HG03521 (cell line): ENCODE measurements at regions not wholly inside any gene's neighbourhood (a gene's known extent, or its start where the extent isn't known, plus 50 kb on each side); places are given as distances from the start of the nearest gene placed in this dataset.

ENCODE experiments used
- ATAC-seq: cut with Tn5 transposase; IDR thresholded peaks from one replicate; pipeline ENCODE4 v1.9.1; 2021; ENCODE audit warnings: mild to moderate bottlenecking, moderate library complexity; ENCODE audit not compliant: unreplicated experiment

DNA sequence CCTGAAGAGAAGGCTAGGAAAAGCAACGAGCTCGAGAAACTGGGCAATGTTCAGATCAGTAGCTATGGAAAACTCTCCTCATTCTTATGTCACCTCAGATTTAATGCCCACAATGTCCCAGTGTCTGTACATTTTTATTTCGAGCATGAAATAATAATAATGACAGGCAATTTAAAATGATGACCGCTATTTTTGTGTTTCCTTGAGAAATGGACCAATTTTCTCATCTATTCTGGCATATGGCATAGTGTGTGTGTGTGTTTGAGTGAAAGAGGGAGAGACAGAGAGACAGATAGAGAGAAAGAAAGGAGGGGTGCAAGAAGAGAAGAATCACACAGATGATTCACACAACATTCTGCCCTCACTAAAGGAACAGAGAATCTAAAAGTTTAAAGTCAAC lies 119.1 kb upstream of the C1orf21 start:
- ATAC-seq, result no peak

GRCh38 chr1:184270556-184270955 lies 116.3 kb upstream of the C1orf21 start:
- ATAC-seq, result no peak

- ATAC-seq, result no peak
Measured at GRCh38 chr1:184272175-184272866, 114.5 kb upstream of the C1orf21 start.

GRCh38 chr1:184276416-184276815 lies 110.4 kb upstream of the C1orf21 start:
- ATAC-seq, result no peak

GRCh38 chr1:184279911-184280458 lies 106.8 kb upstream of the C1orf21 start:
- ATAC-seq, result no peak

- no peak for ATAC-seq
Measured at GRCh38 chr1:184283999-184284398, 102.8 kb upstream of the C1orf21 start.

DNA sequence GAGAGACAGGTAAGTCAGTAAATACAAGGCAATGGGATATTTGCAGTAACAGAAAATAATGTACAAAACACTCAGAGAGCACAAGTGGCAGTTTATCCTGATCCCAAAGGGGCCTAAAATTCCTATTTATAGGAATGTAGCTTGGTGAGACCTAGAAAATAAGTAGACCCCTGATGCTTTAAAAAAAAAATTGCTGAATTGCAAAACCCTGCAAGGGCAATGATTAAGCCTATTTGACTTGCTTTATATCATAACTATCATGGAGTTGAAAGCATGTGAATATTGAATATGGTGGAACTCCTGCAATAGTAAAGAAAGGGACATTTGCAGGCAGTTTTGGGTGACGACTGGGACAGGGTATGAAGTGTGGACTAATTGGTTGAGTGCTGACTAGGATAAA lies 101.9 kb upstream of the C1orf21 start:
- no peak for ATAC-seq

DNA sequence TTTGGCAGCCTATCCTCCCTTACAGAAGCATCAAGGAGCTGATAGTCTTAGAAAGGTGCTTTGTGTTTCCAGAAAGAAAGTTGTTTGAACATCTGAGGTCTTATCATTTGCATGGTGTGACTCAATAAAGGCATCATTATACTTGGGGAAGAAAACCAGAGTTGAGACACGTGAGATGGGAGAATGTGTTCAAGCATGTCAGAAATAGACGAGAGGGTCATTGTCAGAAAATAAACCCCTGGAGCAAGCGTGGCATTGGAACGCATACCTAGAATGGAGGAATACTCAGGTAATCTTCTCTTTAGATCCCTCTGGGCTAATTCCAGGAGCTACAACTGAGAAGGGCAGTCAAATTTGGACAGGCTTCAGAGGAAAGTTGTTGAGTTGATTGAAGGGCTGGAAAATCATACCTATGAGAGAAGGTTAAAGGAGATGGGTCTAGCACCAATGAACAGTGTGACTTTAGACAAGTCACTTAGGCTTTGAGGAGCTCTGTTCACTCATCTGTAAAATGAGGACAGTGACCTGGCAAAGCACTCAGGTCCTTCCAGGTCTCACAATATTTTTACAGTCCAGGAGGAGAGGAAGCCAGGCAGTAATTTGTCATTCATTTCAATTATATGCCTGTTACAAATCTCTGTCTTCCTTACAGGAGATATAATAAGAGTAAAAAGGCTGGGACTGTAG lies 101.3 kb upstream of the C1orf21 start:
- no peak for ATAC-seq

GRCh38 chr1:184287001-184287400 lies 99.8 kb upstream of the C1orf21 start:
- ATAC-seq, result no peak

DNA sequence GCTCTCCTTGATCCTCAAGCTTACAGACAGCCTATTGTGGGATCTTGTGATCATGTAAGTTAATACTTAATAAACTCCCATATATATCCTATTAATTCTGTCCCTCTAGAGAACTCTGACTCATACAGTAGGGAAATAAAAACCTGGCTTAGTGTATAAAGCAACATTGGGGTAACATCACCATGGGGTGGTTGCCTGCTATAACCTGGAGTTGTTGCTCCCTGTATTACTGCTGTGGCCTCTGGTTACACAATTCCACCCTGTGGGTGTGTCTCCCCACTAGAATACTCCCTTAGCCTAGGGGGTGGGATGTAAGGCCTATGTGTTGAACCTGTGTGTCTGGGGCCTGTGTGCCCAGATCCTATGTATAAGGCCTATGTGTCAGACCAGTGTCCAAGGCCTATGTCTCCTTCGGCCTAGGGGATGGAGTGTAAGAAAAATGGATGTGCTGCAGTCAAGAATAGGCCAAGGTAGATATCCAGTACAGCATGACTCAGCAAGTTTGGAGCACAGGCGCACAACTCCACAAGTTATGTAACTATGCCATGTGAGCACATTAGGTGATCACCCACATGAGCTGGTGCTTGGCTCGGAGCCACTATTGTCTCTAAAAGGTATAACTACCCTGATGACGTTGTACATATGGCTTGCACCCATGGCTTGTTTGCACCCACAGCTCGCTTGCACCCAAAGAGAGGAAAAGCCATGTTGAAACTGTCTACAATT lies 96.8 kb upstream of the C1orf21 start:
- no peak for ATAC-seq

GRCh38 chr1:184291701-184292100 lies 95.1 kb upstream of the C1orf21 start:
- ATAC-seq, result no peak

GRCh38 chr1:184292101-184292500 lies 94.7 kb upstream of the C1orf21 start:
- ATAC-seq, result no peak

- no peak for ATAC-seq
Measured at GRCh38 chr1:184294101-184294500, 92.7 kb upstream of the C1orf21 start.

DNA sequence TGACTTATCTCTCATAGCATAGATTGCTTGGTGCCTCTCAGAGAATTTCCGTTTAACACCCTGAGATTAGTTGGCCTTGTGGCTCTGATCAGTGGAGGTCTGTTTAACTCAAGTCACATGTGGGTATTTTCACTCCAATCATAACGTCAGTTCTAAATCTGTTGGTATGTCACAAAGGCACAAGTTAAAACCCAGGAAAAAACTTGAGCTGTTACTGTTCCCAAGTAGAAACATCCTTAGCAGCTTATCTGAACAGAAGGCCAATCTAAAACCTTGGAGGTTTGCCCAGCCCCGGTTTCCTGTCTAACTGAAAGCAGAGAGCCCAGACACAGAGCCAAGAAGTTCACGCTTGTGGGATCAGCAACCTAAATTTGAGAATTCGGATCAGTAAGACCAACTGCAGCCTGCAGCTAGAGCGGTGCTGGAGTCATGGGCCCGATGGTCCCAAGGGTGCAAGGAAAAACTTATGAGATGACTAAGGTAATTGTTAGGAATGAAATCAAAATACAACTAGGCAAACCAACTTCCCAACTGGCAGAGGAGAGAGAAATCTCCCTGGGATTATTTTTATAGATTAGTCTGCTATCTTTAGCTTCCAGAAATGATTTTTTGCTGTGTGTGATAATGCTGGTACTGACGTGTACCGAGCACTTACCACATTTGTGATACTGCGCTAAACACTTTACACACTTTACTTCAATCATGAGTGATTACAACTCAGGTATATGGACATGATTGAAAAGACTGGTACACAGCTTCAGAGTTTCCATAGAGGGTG lies 90.2 kb upstream of the C1orf21 start:
- ATAC-seq, result no peak

- no peak for ATAC-seq
Measured at GRCh38 chr1:184297244-184297750, 89.5 kb upstream of the C1orf21 start.

DNA sequence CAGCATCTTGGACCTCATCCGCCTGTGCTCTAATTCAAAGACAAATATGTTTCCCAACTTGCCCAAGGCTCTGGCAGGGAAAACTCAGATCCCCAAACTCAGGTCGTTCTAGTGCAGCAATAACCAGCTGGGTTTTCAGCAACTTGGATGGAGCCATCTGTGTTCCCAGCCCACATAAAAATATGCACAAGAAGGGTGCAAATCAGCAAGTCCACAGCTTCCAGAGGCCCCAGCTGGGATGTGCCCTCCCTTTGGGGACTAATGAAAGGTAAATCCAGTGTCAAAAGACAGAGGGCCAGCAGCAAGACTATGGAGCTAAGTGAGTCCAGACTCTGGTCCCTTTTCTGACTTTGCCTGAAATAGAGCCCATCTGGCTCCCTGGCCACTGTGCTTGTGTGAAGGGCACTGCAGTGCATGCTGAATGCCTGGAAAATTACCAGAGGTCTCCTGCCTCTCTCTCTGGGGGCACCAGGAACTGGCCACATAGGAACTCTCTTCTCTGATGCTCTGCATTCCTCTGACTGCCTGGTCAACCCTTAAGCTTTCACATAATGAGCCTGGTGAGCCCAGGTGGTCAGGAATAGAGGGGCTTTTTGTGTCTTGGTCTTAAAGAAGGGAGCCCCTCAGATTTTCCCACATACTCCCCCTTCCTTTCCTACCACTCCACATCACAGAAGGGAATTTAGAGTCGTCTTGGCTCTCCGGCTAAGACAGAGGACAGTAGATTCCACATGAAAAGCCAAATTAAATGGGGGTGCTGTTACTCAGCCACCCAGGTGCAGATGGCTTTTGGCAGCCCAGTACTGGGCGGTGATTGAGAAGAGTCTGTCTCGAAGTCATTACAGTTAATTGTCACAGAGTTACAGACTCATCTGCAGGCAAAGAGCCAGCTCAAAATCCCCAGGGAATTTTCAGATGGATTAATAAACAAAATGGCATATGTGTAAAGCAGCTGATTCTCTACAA lies 88.1 kb upstream of the C1orf21 start:
- no peak for ATAC-seq

DNA sequence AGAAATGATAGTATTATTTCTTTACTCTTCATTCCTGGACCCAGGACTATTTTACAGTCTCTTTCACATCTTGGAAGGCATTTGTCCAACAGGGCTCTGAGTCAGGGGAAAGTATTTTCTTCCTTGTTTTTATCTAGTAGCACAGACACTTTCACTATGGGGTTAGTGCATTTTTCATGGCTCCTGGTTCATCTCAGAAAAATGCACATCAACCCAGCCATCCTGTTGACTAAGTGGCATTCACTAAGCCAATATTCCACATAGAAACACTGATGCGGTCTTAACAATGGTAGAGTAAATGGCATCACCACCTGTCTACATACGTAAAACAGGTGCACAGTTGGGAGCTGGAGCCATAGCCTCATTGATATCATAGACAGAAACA lies 87.4 kb upstream of the C1orf21 start:
- no peak for ATAC-seq

DNA sequence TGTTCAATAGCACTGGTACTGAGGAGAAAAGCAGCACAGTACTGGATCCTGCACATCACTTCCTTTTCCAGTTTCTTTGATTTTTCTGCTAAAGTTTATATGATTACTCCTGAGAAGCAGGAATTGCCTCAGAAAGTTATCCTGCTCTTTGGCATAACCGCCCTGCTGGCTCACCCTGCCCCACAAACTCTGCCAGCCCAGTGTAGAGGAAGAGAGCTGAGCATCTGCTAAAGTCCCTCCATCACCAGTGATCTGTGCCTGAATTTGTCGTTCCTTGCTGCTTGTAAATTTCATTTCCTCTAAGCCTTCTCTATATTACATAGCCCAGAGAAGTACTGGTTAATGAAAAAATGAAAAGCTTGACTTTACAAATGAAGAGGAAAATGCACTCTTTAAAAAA lies 87.0 kb upstream of the C1orf21 start:
- no peak for ATAC-seq

DNA sequence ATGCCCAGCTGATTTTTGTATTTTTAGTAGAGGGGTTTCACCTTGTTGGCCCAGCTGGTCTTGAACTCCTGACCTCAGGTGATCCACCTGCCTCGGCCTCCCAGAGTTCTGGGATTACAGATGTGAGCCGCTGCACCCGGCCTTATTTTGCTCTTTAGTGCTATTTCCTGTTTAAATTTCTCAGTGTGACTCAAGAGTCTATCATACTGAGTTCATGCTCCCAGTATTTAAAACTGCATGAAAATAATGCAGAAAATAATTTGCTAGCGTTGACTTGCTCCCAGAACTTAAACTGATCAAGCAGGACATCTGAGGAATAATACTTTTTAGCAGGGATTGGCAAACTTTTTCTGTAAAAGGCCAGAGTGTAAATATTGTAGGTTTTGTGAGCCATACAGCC lies 86.4 kb upstream of the C1orf21 start:
- ATAC-seq, result no peak

GRCh38 chr1:184301227-184301626 lies 85.6 kb upstream of the C1orf21 start:
- ATAC-seq, result no peak
